WERI-Rb-1 (cell line): ENCODE measurements at regions not wholly inside any gene's neighbourhood (a gene's known extent, or its start where the extent isn't known, plus 50 kb on each side); places are given as distances from the start of the nearest gene placed in this dataset.

Source experiments
- DNase-seq: peaks from one replicate; pipeline ENCODE4 v3.0.0-alpha.2; 2020
- H3K27ac ChIP-seq: fragments of 250-450 bp; sonication (Bioruptor Pico); 2 replicates; pipeline ENCODE4 v1.5.1; 2020; ENCODE audit warnings: mild to moderate bottlenecking, moderate library complexity
- H3K27me3 ChIP-seq: fragments of 250-450 bp; sonication (Bioruptor Pico); 2 replicates; pipeline ENCODE4 v1.5.1; 2021; ENCODE audit warnings: mild to moderate bottlenecking, low read depth, moderate library complexity; ENCODE audit not compliant: insufficient read depth, severe bottlenecking
- H3K36me3 ChIP-seq: fragments of 250-450 bp; sonication (Bioruptor Pico); 2 replicates; pipeline ENCODE4 v1.5.1; 2020; ENCODE audit warnings: mild to moderate bottlenecking, moderate library complexity
- H3K4me3 ChIP-seq: 2 replicates; pipeline ENCODE4 v1.5.1; 2011; ENCODE audit warnings: low read depth, mild to moderate bottlenecking, control low read depth, low read length
- H3K9me3 ChIP-seq: fragments of 250-450 bp; sonication (Bioruptor Pico); 2 replicates; pipeline ENCODE4 v1.5.1; 2021; ENCODE audit warnings: mild to moderate bottlenecking, moderate library complexity; ENCODE audit not compliant: severe bottlenecking
- TF ChIP-seq, protein P1 (sequence below): IDR thresholded peaks from 2 replicates; pipeline ENCODE4 v1.5.1; 2011; ENCODE audit warnings: low read depth, mild to moderate bottlenecking, control low read depth, inconsistent platforms, low read length

DNA sequence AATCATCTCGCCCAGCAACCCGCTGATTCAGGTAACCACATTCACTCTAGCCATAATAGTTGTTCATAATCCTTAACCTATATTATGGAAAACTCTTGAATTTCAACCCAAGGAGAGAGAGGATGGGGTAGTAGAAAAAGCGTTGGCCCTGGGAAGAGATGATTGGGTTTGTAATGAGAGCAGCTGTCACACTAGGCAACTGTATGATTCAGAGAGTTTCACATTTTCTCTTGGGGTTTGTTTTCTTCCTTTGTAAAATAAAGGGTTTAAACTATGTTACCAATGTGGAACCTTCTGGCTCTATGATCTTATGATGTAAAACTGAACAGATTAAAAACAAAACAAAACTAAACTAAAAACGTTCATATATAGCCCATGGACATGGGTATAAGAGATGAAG is 705.2 kb upstream of the IGFBP3 start:
- Histone ChIP-seq H3K9me3 (no peaks in the 10 kb centered on the region), H3K27me3 (no peaks in the 10 kb centered on the region), H3K27ac (no peak overlapping the region), H3K36me3 (no peaks in the 10 kb centered on the region), H3K4me3 (no peak overlapping the region)
- no peak for DNase-seq
- TF ChIP-seq, protein P1, sequence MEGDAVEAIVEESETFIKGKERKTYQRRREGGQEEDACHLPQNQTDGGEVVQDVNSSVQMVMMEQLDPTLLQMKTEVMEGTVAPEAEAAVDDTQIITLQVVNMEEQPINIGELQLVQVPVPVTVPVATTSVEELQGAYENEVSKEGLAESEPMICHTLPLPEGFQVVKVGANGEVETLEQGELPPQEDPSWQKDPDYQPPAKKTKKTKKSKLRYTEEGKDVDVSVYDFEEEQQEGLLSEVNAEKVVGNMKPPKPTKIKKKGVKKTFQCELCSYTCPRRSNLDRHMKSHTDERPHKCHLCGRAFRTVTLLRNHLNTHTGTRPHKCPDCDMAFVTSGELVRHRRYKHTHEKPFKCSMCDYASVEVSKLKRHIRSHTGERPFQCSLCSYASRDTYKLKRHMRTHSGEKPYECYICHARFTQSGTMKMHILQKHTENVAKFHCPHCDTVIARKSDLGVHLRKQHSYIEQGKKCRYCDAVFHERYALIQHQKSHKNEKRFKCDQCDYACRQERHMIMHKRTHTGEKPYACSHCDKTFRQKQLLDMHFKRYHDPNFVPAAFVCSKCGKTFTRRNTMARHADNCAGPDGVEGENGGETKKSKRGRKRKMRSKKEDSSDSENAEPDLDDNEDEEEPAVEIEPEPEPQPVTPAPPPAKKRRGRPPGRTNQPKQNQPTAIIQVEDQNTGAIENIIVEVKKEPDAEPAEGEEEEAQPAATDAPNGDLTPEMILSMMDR: no peak

DNA sequence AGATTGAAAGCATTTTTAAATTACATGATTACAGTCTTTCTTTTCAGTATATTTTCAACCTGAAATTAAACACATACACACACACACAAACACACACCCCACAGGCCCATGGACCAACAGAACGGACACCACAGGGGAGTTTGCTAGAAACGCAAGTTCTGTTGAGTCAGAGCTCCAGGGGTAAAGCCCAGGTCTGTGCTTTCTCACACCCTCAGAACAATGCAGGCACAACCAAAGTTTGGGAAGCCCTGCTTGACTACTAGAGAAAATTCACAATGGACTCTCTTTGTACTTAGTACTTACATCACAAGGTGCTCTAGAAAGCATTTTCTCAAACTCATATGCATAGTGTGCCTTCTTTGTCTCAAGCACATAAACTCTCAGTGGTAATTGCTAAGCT is 704.0 kb upstream of the IGFBP3 start:
- Histone ChIP-seq H3K27me3 (no peaks in the 10 kb centered on the region), H3K27ac (no peak overlapping the region), H3K4me3 (no peak overlapping the region), H3K9me3 (no peaks in the 10 kb centered on the region), H3K36me3 (no peaks in the 10 kb centered on the region)
- TF ChIP-seq, protein P1: no peak
- DNase-seq: no peak

DNA sequence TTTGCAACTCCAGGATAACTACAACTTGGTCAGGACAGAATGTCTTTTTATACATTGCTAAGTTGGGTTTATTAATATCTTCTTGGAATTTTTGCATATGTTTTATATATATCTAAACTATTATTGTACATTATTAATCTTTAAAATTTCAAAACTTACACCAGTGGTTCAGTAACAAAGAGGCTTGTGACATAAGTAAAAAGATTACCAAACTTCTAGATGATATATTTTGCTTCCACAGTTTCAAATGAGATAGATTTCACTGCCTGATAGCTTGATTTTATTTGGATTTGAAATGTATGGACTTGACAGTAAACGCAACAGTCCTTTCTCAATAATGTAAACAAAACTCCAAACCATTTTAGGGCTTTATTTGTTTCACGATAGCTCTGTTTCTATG is 701.2 kb upstream of the IGFBP3 start:
- DNase-seq: no peak
- no peaks in the 10 kb centered on the region for H3K9me3 ChIP-seq
- H3K4me3 ChIP-seq: no peak overlapping the region
- no peaks in the 10 kb centered on the region for H3K27me3 ChIP-seq
- H3K36me3 ChIP-seq: no peaks in the 10 kb centered on the region
- no peak overlapping the region for H3K27ac ChIP-seq
- TF ChIP-seq, protein P1: no peak

DNA sequence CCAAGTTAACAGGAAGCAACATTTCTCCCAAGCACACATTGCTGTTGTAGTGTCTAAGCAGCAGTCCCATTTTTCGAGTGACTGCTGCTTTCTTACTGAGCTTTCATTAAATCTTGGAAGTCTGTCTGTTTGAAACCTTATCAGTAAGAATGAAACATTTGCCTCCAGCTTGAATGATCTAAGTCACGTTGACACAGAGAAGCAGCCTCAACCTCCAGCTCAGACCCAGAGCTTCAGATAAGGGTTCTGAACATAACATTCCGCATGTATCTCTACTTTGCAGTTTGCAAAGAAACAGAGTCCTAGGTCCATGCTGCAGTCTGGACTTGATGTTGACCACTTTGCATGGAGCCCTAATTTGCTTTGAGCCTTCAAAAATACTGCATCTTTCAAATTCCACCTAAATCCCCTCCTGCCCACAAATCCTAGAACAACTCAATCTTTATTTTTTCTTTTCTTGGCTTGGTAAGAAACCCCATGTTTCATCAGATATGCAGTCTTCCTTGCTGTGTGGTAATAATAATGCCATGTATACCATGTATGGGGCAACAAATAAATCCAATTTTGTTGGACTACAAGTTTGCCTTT is 698.7 kb upstream of the IGFBP3 start:
- TF ChIP-seq, protein P1: no peak
- Histone ChIP-seq H3K36me3 (no peaks in the 10 kb centered on the region), H3K4me3 (no peak overlapping the region), H3K27ac (no peak overlapping the region), H3K9me3 (no peaks in the 10 kb centered on the region), H3K27me3 (no peaks in the 10 kb centered on the region)
- no peak for DNase-seq

DNA sequence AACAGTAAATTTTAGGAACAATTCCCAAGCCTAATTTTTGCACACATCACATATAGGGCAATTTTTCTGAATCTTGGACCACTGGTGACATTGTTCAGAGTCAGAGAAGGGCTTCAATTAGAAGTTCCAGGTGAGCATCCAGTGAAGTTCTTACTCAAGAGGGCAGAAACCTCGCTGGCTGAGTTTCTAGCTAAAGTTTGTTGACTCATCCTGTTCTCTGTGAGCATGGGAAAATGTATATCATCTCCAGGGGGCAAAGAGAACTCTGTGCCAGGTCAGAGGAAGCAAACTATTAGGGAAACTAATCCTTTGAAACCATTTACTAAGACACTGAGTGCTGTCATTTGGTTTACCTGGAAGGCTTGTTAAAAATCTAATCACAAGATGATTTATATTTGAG is 695.6 kb upstream of the IGFBP3 start:
- TF ChIP-seq, protein P1: no peak
- no peak for DNase-seq
- H3K9me3 ChIP-seq: no peaks in the 10 kb centered on the region

DNA sequence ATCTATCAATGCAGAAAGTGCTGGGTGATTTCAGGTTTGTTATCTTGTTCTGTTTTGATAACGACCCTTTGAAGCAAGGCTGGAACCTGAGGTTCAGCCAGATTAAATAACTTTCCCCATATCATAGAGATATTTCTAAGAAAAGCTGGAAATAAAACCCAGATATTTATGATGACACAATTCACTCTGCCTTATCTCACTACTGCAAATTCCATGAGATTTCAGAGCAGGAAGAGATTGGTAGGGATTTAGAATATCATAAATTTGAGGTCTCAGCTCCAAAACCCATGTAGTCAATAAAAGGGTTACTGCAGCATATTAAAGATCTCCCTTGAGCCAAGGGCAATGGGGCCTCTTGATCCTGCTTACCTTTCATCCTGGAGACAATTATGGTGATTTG is 692.5 kb upstream of the IGFBP3 start:
- DNase-seq: no peak
- no peaks in the 10 kb centered on the region for H3K36me3 ChIP-seq
- H3K4me3 ChIP-seq: no peak overlapping the region
- H3K9me3 ChIP-seq: no peaks in the 10 kb centered on the region
- H3K27ac ChIP-seq: no peak overlapping the region
- no peaks in the 10 kb centered on the region for H3K27me3 ChIP-seq
- TF ChIP-seq, protein P1: no peak

More for the DNA sequence above, 695.6 kb upstream of the IGFBP3 start:
- Histone ChIP-seq H3K36me3 (no peaks in the 10 kb centered on the region), H3K27ac (no peak overlapping the region), H3K4me3 (no peak overlapping the region), H3K27me3 (no peaks in the 10 kb centered on the region)
